GM18502 (cell line): ENCODE measurements at regions not wholly inside any gene's neighbourhood (a gene's known extent, or its start where the extent isn't known, plus 50 kb on each side); places are given as distances from the start of the nearest gene placed in this dataset.
A peak's percentile ranks its signal among the peaks of the same experiment; 100 is the strongest.

Experiments
- ATAC-seq: cut with Tn5 transposase; IDR thresholded peaks from one replicate; pipeline ENCODE4 v1.9.1; 2021; ENCODE audit warnings: mild to moderate bottlenecking; ENCODE audit not compliant: unreplicated experiment, poor library complexity

DNA sequence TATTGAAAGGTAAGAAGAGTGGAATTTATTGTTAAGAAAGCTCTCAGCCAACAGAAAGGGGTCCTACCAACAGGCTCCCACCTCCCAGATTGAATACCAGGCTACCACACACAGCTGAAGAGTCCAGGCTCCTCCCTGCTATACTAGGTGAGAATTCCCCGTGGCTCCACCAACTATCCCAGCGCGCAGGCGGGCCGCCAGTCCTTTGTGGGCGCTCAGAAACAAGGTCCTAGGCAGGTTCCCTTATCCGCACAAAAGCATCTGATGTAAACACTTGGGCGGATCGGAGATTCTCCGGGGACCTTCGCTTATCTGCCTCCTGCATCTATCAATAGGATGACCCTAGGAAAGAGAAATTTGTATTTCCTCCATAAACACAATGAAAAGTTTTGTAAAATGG lies 423.9 kb upstream of the ADGRL4 start:
- no peak for ATAC-seq

DNA sequence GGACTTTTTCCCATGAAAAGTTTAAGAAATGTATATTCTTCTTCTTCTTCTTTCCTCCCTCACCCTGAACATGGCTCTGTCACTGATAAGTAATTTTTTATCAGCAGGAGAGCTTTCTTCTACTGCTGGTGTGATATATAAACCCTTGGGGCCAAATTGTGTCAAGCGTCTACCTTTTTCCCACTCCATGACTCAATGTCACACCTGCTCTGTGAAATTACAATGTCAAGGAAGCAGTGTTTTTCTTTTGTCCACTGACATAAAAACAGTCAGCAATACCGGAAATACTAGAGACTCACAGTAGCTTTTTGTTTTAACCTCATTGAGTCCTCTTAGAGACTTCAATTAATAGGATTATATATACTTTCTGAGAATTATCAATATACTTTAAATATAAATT lies 416.2 kb upstream of the ADGRL4 start:
- ATAC-seq, result no peak

DNA sequence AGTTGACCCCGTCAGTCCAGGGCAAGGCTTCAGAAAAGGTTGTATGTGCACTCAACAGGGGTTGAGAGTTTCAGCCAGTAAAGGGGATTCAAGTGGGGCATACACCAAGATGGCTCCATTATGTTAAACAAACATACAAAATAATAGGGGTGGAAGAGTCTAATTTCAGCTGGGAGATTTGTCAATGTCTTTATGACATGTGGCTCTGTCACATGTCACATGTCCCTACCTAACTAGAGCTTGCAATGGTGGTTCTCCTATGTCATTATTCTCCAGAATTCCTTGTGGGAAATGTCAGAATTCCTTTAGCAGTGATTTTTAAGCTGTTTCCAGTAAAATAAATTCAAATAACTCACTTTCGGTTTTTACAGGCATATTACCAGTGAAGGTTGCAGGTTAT lies 392.0 kb upstream of the ADGRL4 start:
- ATAC-seq, result no peak

DNA sequence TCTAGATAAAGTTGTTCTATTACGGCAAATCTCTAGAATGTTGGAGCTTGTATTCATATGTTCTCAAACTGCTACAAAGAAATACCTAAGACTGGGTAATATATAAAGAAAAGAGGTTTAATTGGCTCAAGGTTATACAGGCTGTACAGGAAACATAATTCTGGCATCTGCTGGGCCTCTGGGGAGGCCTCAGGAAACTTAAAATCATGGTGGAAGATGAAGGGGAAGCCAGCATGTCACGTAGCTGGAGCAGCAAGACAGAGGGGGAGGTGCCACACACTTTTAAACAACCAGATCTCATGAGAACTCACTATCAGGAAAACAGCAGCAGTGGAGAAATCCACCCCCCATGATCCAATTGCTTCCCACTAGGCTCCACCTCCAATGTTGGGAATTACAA lies 390.4 kb upstream of the ADGRL4 start:
- no peak for ATAC-seq

DNA sequence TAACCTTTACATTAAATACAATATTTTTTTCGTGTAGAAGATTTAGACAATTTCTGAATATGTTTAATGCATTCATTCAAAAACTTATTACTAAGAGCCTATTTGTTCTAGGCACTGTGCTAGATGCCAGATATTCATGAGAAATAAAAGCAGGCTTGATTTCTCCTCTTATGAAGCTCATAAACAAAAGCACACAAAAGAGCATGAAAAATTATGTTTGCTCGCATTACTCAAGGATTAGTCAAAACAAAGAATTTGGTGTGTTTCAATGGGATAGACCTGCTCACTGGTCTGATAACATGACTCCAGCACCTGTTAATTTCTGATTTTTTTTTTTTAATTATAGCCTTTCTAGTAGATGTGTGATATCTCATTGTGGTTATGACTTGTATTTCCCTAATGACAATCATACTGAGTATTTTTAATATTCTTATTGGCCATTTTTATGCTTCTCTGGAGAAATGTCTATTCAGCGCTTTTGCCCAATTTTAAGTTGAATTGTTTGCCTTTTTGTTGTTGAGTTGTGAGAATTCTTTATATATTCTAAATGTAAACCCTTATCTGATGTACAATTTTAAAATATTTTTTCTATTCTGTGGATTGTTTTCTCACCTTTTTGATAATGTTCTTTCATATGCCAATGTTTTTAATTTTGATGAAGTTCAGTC lies 382.3 kb upstream of the ADGRL4 start:
- ATAC-seq, result no peak

DNA sequence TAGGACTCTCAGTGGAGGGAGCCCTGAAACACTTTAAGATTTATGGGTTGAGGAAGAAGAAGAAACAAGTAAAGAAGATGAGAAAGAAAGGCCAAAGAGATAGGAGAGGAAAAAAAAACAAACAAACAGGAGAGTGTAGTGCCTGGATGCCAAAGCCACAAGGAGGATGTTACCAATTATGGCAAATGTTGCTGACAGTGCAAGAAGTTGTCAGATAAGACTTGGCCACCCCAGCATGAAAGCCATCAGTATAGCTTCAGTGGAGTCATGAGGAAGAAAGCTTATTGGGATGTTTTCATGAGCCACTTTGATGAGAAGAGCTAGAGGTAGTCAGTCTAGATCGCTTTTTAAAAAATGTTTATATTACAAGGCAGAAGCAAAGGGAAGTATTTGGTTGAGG lies 380.2 kb upstream of the ADGRL4 start:
- ATAC-seq, result no peak

DNA sequence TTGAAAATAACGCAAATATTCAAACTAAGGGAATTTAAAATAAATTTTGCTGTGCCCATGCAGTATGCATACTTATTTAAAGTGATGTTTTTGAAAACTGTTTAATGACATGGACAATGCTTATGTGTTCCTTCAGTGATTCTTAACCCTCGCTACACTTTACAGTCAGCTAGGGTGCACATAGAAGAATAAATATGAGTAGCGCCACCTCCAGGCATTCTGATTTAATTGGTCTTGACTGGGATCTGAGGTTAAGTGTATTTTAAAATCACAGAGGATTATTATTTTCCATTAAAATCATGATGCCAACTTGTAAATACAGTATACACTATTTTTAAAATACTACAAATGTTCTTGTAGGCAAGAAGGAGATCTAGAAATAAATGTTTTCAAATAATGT lies 373.5 kb upstream of the ADGRL4 start:
- no peak for ATAC-seq

DNA sequence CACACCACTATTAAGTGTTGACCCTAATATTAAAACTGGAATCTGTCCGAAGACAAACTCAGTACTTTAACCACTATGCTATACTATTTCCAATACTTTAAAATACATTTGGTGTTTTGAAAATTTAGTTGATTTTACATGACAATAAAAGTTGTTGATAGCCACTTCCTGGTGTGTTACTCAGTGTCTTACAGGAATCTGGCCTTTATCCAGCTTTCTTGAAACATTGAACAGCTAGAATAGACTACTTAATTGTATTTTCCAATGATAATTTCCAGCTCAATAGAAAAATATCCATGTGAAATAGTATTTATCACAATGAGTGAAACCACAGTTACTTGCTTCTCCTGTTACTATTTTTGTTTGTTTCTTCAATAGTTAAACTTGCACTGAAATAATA lies 369.6 kb upstream of the ADGRL4 start:
- ATAC-seq, result no peak

DNA sequence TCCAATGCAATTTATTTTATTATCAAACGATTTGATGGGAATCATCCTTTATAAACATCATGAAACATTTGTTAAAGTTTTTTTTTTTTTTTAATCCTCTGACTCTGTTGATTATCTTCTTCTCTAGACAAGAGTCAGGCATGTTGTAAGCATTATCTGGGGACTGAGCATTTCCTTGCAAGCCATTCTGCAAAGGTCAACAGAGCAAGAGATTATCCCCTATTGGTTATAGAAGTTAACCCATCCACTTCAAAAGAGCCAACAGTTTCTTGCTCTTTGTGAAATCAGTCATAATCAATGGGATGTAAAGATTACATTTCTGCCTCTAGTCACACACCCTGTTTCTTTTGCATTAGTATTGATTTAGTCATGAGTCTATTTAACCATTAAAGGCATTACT lies 368.8 kb upstream of the ADGRL4 start:
- no peak for ATAC-seq

DNA sequence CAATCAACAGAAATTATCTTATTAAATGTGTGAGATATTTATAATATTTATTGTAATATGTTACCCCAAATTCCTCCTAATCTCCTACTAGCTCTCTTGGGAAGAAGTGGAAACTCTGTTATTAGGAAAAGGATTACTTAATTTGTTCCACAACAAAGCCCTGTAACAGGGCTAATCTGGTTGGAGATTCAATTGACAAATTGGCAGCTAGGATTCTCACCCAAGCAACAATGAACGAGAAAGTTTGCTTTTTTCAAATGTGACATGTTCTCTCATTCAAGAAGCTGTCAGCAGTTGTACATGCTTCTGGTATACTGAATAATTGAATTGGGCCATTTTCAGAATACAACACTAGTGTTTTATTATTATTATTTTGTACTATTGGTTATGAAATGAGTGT lies 367.9 kb upstream of the ADGRL4 start:
- ATAC-seq, result no peak

DNA sequence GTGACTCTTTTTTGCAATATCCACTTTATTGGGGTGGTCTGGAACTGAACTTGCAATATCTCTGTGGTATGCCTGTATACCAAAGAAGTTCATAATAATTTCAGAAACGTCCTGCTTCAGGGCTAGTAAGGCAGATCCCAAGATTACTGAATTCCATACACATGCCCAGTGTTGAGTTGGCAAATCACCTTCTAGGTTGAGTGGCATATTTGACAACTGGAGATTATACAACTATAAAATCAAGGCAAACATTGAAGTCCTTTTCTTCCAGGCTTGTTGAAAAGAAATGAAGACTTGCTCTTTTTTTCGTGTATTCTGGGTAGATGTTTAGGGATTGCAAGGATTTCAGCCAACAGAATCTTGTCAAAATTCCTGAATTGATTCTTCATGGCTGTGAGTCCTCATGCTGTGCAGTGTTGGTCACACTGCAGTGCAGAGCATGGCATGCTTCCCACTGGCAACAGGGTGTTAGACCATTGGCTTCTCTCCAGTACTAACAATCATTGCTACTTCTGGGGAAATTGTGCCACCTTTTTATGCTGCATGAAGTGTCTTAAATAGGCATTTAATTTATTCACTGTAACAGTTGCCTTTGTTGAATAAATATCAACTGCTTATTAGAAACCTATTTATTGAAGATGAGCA lies 367.1 kb upstream of the ADGRL4 start:
- ATAC-seq, result no peak

DNA sequence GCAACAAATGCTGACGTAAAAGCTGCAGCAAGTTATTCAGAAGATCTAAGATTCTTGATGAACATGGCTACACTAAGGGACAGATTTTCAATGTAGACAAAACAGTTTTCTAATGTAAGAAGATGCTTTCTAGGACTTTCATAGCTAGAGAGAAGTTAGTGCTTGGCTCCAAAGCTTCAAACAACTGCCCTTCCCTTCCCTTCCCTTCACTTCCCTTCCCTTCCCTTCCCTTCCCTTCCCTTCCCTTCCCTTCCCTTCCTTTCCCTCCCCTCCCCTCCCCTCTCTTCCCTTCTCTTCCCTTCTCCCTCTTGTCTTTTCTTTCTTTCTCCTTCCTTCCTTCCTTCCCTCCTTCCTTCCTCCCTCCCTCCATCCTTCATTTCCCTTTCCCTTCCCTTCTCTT lies 365.3 kb upstream of the ADGRL4 start:
- ATAC-seq, result no peak

DNA sequence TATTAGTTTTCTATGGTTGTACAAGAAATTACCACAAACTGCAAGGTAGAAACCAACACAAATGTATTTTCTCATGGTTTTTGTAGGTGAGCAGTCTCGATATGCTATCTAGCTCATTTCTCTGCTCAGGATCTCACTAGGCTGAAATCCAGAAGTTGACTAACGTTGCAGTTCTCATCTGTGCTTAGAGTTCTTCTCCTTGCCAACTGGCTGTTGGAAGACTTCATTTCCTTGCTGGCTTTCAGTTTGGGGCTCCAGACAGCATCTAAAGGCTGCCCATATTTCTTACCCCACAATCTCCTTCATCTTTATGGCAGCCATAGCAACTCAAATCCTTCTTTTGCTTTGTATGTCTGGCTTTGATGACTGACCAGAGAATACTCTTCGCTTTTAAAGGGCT lies 362.6 kb upstream of the ADGRL4 start:
- ATAC-seq, result no peak

DNA sequence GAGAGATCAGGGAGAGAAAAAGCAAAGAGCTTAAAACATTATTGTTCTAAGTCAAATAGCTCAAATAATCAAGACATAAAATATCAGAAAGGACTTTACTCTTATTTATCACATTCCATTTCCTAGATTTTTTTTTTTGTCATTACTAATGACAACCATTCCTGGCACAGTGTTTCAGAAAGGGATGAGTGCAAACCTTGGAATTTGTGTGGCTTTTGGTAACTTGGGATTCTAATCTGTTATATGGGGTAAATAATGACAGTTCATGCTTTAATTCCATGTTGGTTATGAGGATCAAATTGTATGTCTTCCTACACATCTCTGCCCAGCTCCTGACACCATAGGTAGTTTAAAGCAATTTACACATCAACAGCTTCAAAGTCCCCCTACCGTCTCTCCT lies 358.4 kb upstream of the ADGRL4 start:
- no peak for ATAC-seq

DNA sequence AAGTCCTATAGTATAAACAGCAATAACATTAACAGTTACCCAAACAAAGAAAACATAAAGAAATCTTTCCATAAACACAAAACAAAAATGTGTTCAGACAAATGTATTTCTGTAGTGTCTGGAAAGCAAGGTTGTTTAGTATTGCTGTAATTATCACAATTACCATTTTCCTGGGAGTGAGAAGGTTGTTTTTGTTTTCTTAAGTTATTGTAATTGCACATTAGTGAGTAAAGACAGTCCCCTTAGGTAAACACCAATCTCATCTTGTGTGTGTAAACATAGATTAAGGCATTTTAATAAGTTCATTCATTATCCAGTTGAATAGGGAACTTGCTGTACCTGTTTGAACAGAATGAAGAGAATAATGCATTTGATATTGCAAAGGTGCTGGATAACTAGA lies 356.9 kb upstream of the ADGRL4 start:
- ATAC-seq, result no peak

DNA sequence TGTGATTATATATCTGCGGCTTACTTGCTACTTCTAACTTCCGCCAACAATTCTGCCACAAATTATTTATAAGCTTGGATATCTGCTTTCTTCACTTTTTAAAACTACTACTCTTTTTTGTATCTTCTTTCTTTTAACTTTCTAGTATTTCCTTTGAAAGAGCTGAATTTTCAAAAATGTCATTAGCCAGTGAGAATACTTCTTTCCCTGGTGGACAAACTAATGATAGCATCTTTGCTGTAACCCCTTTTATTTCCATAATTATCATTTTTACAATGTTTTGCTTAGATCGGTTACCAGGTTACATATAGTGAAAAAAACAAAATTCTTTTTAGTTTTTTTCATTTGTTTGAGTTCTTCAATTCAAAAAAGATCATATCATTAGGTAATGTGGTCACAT lies 355.9 kb upstream of the ADGRL4 start:
- ATAC-seq, result no peak

DNA sequence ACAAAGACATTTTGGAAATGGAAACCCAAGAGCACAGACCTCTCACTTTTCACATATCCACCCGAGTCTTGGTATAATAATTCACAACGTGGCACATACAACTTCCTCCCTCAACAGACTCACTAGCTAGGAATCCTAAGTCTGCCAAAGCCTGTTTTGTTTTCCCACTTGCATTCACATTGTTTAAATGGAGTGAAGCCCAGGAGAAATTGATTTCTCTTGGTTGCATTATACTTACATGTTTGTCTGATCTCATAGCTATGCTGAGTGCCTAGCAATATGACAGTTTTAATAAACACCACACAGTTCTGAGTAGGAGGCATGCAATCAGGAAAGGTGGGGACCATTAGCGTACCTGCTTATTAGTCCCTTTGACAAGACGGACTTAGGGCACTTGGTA lies 348.6 kb upstream of the ADGRL4 start:
- no peak for ATAC-seq

DNA sequence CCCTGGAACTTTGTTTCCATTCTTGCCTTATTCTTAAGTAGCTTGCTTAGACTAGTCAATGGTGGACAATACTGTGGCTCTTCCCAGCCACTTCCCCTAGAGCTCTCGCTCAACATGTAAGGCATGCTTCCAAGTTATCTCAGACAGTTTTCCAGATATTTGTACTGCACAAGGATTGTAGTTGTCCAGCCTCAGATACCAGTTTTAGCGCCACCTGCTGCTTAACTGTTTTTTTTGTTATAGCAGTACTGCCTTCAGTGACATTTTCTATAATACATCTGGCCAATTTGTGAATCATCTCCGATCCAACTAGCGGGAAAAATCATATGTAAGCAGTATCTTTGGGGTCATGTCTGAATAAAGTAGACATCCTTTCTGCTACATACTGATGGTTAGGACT lies 346.7 kb upstream of the ADGRL4 start:
- ATAC-seq, result peak; percentile 45

DNA sequence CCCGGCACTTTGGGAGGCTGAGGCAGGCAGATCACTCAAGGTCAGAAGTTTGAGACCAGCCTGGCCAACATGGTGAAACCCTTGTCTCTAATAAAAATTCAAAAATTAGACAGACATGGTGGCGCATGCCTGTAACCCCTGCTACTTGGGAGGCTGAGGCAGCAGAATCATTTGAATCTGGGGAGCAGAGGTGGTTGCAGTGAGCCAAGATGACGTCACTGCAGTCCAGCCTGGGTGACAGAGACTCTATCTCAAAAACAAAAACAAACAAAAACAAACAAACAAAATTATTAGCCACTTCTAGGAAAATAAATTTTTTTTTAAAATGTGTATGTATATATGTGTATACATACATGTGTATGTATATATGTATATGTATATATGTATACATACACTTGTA lies 320.3 kb upstream of the ADGRL4 start:
- ATAC-seq, result no peak

DNA sequence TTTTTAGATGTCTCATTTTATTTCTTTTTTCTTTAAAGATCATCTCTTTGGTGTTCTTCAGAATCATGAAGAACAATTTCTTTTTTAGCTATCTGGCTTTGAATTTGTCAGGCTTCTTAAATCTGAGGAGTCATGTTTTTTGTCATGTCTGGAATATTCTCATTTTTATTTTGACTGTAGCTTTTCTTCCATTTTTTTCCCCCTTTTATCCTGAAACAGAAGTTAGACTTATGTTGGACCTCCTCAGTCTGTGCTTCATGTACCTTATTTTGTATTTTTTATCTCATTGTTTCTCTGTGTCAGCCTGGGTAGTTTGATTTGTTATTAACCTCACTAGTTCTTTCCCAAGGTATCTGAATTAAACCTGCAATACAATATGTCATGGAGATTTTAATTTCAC lies 319.2 kb upstream of the ADGRL4 start:
- no peak for ATAC-seq

DNA sequence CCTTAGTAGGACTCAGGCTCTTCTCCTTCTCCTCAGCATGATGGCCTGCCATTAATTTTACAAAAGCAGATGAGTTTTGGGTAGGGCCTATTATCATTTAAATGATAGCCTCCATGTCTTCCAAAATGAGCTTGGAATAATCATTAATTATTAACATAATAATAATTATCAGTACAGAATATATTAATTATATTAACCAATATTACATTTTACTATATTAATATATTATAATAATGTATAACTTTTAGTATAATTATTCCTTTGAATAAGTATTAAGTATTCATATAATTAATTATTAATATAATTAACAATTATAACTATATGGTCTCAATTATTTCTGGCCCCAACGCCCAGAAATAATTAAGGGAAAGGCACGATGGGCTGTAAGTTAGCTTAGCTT lies 318.6 kb upstream of the ADGRL4 start:
- no peak for ATAC-seq

DNA sequence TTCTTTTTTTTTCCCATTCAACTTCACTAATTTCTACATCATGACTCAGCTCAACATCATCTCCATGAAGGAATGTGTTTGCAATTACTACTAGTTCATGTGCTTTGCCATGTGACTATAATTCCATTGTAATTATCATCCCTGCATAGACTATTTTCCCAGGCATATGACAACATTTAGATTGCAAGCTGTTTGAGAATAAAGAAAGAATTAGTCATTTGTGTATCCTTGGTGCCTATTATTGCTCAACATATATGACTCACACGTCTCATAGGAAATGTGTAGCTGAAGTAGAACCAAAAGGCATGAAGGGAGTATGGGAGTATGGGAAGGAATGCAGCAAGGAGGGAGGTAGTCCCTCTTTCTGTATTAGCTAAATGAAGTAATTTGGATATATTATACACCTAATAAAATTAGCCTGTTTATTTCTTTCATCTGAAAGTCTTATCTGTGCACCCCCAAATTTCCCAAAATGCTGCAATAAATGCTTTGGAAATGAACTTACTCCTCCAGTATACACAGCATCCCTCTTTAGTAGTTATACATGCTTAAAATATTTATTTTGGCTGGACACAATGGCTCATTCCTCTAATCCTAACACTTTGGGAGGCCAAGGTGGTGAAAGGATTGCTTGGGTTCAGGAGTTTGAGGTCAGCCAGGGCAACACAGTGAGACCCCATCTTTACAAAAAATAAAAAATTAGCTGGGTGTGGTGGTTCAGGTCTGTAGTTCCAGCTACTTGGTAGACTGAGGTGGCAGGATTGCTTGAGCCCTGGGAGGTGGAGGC lies 316.9 kb upstream of the ADGRL4 start:
- no peak for ATAC-seq
